HepG2 (cell line): ENCODE measurements at regions not wholly inside any gene's neighbourhood (a gene's known extent, or its start where the extent isn't known, plus 50 kb on each side); places are given as distances from the start of the nearest gene placed in this dataset.

ENCODE experiments used
- ATAC-seq: fragments of 200-7000 bp; cut with Tn5 transposase; 3 replicates; pipeline ENCODE4 v1.9.1; 2020; ENCODE audit warnings: mild to moderate bottlenecking, moderate library complexity
- BruUV-seq: library from RNA; stranded (reverse); fragments of 400-500 nt; replicated peaks from 2 replicates; lab custom pipeline; 2021; lab: Mats Ljungman, UMichigan
- CTCF ChIA-PET: fragments of 300-600 bp; formaldehyde crosslinking; extraction: SDS; loops from one replicate; lab custom pipeline; 2021; ENCODE audit warnings: low total read pairs, inconsistent platforms, low intra/inter-chr PET ratio; lab: Yijun Ruan, JAX
- POLR2A ChIA-PET: fragments of 350-600 bp; sonication (Branson Sonifier 250); formaldehyde crosslinking; loops from one replicate; lab custom pipeline; 2020; ENCODE audit warnings: antibody characterized with exemption, inconsistent platforms; lab: Yijun Ruan, JAX
- DNase-seq: peaks from one replicate; pipeline ENCODE4 v3.0.0-alpha.2; 2015; ENCODE audit warnings: low spot score
- FAIRE-seq: peaks from 3 replicates; lab custom pipeline; 2011; peaks lifted over from hg19 to GRCh38; lab: Jason Lieb, UNC
- H2AFZ ChIP-seq: one replicate; pipeline ENCODE4 v1.6.1; 2011; ENCODE audit warnings: low read length, inconsistent platforms
- H3K27ac ChIP-seq: fragments of 300-600 bp; 3 replicates; pipeline ENCODE4 v1.8.0; 2011; ENCODE audit warnings: mixed run types, mild to moderate bottlenecking, mixed read lengths, low read length, inconsistent platforms; ENCODE audit not compliant: insufficient read depth; ENCODE audit errors: extremely low read length
- H3K27me3 ChIP-seq, 2 experiments: fragments of 200-600 bp in 1 of 2; 2 replicates in 1 of 2; 3 replicates in 1 of 2; pipeline versions ENCODE4 v1.6.0 to v1.8.0; 2011; ENCODE audit warnings: low read length in 2 of 2, mild to moderate bottlenecking in 2 of 2, moderate library complexity in 2 of 2, inconsistent platforms in 1 of 2; ENCODE audit not compliant: insufficient read depth in 2 of 2, control insufficient read depth in 1 of 2
- H3K36me3 ChIP-seq, 2 experiments: fragments of 200-600 bp in 1 of 2; replicated peaks in 1 of 2; 2 replicates in 1 of 2; 3 replicates in 1 of 2; pipeline versions ENCODE4 v1.5.1 to v1.8.0; 2011; ENCODE audit warnings: low read length in 2 of 2, inconsistent platforms in 1 of 2; ENCODE audit not compliant: insufficient read depth in 2 of 2, control insufficient read depth in 1 of 2
- H3K4me1 ChIP-seq: 2 replicates; pipeline ENCODE4 v1.5.1; 2012; ENCODE audit warnings: low read length, inconsistent platforms; ENCODE audit not compliant: insufficient read depth
- H3K4me2 ChIP-seq: 2 replicates; pipeline ENCODE4 v1.6.0; 2011; ENCODE audit warnings: low read depth, low read length, inconsistent platforms
- H3K4me3 ChIP-seq, 3 experiments: fragments of 200-600 bp in 1 of 3; sonication (generic), shearing (Covaris generic) in 1 of 3; replicated peaks in 1 of 3; 2 replicates each; pipeline ENCODE4 v1.5.1; 2011 to 2016; ENCODE audit warnings: low read length in 3 of 3, inconsistent platforms in 2 of 3, low read depth in 2 of 3, mild to moderate bottlenecking in 2 of 3, control low read depth in 1 of 3, mixed read lengths in 1 of 3; ENCODE audit not compliant: insufficient read depth in 1 of 3
- H3K79me2 ChIP-seq: one replicate; pipeline ENCODE4 v1.6.1; 2011; ENCODE audit warnings: low read length, inconsistent platforms; ENCODE audit not compliant: insufficient read depth
- H3K9ac ChIP-seq: 2 replicates; pipeline ENCODE4 v1.6.0; 2011; ENCODE audit warnings: mild to moderate bottlenecking, low read depth, low read length, inconsistent platforms; ENCODE audit not compliant: insufficient read depth
- H3K9me3 ChIP-seq: 2 replicates; pipeline ENCODE4 v1.5.1; 2012; ENCODE audit warnings: mild to moderate bottlenecking, low read length
- H4K20me1 ChIP-seq: 2 replicates; pipeline ENCODE4 v1.6.0; 2011; ENCODE audit warnings: inconsistent platforms, mild to moderate bottlenecking, low read length, moderate library complexity; ENCODE audit not compliant: insufficient read depth
- HNRNPH1 ChIP-seq: fragments of 200-400 bp; formaldehyde crosslinking; optimal IDR thresholded peaks from 2 replicates; pipeline ENCODE3; 2017; ENCODE audit warnings: mild to moderate bottlenecking, low read depth, low read length
- RAD21 ChIP-seq: fragments of 450-650 bp; formaldehyde crosslinking; IDR thresholded peaks from 2 replicates; pipeline ENCODE4 v1.5.0; 2020; ENCODE audit warnings: mild to moderate bottlenecking
- REL ChIP-seq: sonication (generic); formaldehyde crosslinking; conservative IDR thresholded peaks from 2 replicates; pipeline ENCODE4 v1.8.0; 2022; ENCODE audit warnings: mild to moderate bottlenecking, missing genetic modification reagents, moderate library complexity
- SMC3 ChIP-seq: IDR thresholded peaks from 2 replicates; pipeline ENCODE4 v1.6.1; 2011; ENCODE audit warnings: low read length, improper control_type of control experiment
- ZMYM3 ChIP-seq: sonication (generic); formaldehyde crosslinking; IDR thresholded peaks from 2 replicates; pipeline ENCODE4 v1.5.1; 2020; ENCODE audit warnings: mild to moderate bottlenecking, missing genetic modification reagents
- ZNF205 ChIP-seq: IDR thresholded peaks from 2 replicates; pipeline ENCODE4 v1.6.1; 2018; ENCODE audit warnings: missing biosample characterization, missing genetic modification reagents
- ZNF468 ChIP-seq: sonication (generic); formaldehyde crosslinking; IDR thresholded peaks from 2 replicates; pipeline ENCODE4 v1.8.0; 2022; ENCODE audit warnings: mild to moderate bottlenecking, moderate library complexity, missing genetic modification reagents
- ZNF891 ChIP-seq: sonication (generic); formaldehyde crosslinking; IDR thresholded peaks from 2 replicates; pipeline ENCODE4 v1.5.0; 2020; ENCODE audit warnings: mild to moderate bottlenecking, missing genetic modification reagents
- WGBS: methylation state at CpG from one replicate; pipeline ENCODE4 v1.1.6; 2017; ENCODE audit warnings: low lambda C conversion rate; 5-methylcytosine and 5-hydroxymethylcytosine counted together
- in situ Hi-C: cut with HindIII; loops from 2 replicates; pipeline ENCODE4 v1.10.0; 2017; ENCODE audit warnings: low pct_unique_long_range_greater_than_20kb; ENCODE audit not compliant: extremely low pct_ligation_motif_present
- intact Hi-C: fragments of 100-400 bp; cut with micrococcal nuclease; formaldehyde crosslinking; loops from one replicate; pipeline ENCODE4 v1.10.0; 2022; ENCODE audit not compliant: unreplicated experiment
- TF ChIP-seq, protein P1 (sequence below): sonication (generic); formaldehyde crosslinking; IDR thresholded peaks from 2 replicates; pipeline ENCODE4 v1.4.0; 2020; ENCODE audit warnings: mild to moderate bottlenecking, low read depth, missing genetic modification reagents
- TF ChIP-seq, protein P2 (sequence below): sonication (generic); formaldehyde crosslinking; IDR thresholded peaks from 2 replicates; pipeline ENCODE4 v1.4.0; 2020; ENCODE audit warnings: missing genetic modification reagents
- TF ChIP-seq, protein P3 (sequence below): sonication (generic); formaldehyde crosslinking; IDR thresholded peaks from 2 replicates; pipeline ENCODE4 v1.5.0; 2020; ENCODE audit warnings: mild to moderate bottlenecking, low read depth, missing genetic modification reagents, borderline replicate concordance
- TF ChIP-seq, protein P4 (sequence below): sonication (generic); formaldehyde crosslinking; conservative IDR thresholded peaks from 2 replicates; pipeline ENCODE4 v1.8.0; 2022; ENCODE audit warnings: low read depth, missing genetic modification reagents

DNA sequence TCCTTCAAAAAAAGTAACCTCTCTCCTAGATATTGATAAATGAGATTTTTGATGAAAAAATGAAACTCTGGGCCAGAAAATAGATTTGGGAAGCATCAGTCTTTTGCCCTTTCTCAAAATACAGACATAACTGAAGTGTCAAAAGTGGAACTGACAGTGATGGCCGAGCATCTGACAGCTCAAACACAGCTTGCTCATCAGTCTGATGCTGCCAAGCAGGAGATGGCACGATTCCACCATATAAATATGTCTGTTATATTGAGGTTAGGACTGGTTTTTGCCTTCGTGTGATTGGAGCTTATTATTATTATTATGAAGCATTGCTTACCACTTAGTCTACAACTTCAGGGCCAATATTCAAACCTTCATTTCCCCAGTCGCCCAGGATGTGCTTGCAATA, 152.6 kb upstream of the EPHA3 start:
- Histone ChIP-seq H3K9ac (no peak overlapping the region), H3K4me3 (no peak overlapping the region), H3K9me3 (no peaks in the 10 kb centered on the region), H3K27ac (no peak overlapping the region), H3K4me1 (no peaks in the 10 kb centered on the region), H3K79me2 (no peaks in the 10 kb centered on the region), H3K27me3 (no peaks in the 10 kb centered on the region), H3K4me2 (no peak overlapping the region), H3K36me3 (no peaks in the 10 kb centered on the region), H4K20me1 (no peaks in the 10 kb centered on the region), H2AFZ (no peak overlapping the region)
- intact Hi-C loops: no loop called here
- ATAC-seq (no peak), DNase-seq (no peak), FAIRE-seq (no peak)
- TF ChIP-seq, protein P1, sequence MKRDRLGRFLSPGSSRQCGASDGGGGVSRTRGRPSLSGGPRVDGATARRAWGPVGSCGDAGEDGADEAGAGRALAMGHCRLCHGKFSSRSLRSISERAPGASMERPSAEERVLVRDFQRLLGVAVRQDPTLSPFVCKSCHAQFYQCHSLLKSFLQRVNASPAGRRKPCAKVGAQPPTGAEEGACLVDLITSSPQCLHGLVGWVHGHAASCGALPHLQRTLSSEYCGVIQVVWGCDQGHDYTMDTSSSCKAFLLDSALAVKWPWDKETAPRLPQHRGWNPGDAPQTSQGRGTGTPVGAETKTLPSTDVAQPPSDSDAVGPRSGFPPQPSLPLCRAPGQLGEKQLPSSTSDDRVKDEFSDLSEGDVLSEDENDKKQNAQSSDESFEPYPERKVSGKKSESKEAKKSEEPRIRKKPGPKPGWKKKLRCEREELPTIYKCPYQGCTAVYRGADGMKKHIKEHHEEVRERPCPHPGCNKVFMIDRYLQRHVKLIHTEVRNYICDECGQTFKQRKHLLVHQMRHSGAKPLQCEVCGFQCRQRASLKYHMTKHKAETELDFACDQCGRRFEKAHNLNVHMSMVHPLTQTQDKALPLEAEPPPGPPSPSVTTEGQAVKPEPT (CRISPR knock-in tag): no peak
- no peak for TF ChIP-seq RAD21 (CRISPR knock-in tag)
- TF ChIP-seq ZMYM3 (CRISPR knock-in tag): no peak
- no peak for TF ChIP-seq REL (CRISPR knock-in tag)
- TF ChIP-seq SMC3: no peak
- no peak for TF ChIP-seq ZNF468 (CRISPR knock-in tag)
- no peak for TF ChIP-seq ZNF891 (CRISPR knock-in tag)
- TF ChIP-seq, protein P2, sequence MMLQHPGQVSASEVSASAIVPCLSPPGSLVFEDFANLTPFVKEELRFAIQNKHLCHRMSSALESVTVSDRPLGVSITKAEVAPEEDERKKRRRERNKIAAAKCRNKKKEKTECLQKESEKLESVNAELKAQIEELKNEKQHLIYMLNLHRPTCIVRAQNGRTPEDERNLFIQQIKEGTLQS (CRISPR knock-in tag): no peak
- TF ChIP-seq HNRNPH1: no peak
- TF ChIP-seq, protein P3, sequence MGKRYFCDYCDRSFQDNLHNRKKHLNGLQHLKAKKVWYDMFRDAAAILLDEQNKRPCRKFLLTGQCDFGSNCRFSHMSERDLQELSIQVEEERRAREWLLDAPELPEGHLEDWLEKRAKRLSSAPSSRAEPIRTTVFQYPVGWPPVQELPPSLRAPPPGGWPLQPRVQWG (CRISPR knock-in tag): no peak
- TF ChIP-seq, protein P4, sequence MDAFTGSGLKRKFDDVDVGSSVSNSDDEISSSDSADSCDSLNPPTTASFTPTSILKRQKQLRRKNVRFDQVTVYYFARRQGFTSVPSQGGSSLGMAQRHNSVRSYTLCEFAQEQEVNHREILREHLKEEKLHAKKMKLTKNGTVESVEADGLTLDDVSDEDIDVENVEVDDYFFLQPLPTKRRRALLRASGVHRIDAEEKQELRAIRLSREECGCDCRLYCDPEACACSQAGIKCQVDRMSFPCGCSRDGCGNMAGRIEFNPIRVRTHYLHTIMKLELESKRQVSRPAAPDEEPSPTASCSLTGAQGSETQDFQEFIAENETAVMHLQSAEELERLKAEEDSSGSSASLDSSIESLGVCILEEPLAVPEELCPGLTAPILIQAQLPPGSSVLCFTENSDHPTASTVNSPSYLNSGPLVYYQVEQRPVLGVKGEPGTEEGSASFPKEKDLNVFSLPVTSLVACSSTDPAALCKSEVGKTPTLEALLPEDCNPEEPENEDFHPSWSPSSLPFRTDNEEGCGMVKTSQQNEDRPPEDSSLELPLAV: no peak
- TF ChIP-seq ZNF205 (CRISPR knock-in tag): no peak
- no TSS peak for BruUV-seq
- WGBS: 2% methylated on average over 4 of the region's 4 CpGs
- in situ Hi-C loops: no loop called here
- POLR2A ChIA-PET: no interaction called here
- CTCF ChIA-PET: no interaction called here
